Endothelial cell of umbilical vein (primary cell): ENCODE measurements at regions not wholly inside any gene's neighbourhood (a gene's known extent, or its start where the extent isn't known, plus 50 kb on each side); places are given as distances from the start of the nearest gene placed in this dataset.

Experiments
- BruUV-seq: library from RNA; stranded (reverse); fragments of 400-500 nt; replicated peaks from 2 replicates; lab custom pipeline; 2021; lab: Mats Ljungman, UMichigan
- CTCF ChIA-PET: fragments of 300-600, 350-600 bp; sonication (Branson Sonifier 250); formaldehyde crosslinking; loops from one replicate; lab custom pipeline; 2021; ENCODE audit warnings: antibody characterized with exemption, inconsistent platforms; lab: Charles Lee
- POLR2A ChIA-PET: fragments of 300-600, 350-600 bp; sonication (Branson Sonifier 250); formaldehyde crosslinking; loops from one replicate; lab custom pipeline; 2021; ENCODE audit warnings: antibody characterized with exemption, inconsistent platforms; lab: Charles Lee
- DNase-seq: peaks from one replicate; pipeline ENCODE4 v3.0.0-alpha.2; 2011; ENCODE audit warnings: low read depth, low spot score
- FAIRE-seq: peaks from 2 replicates; lab custom pipeline; 2011; peaks lifted over from hg19 to GRCh38; lab: Jason Lieb, UNC
- H2AFZ ChIP-seq: 2 replicates; pipeline ENCODE4 v1.6.0; 2012; ENCODE audit warnings: low read depth, low read length, control low read depth, inconsistent platforms
- H3K27ac ChIP-seq: 2 replicates; pipeline ENCODE4 v1.5.1; 2011; ENCODE audit warnings: low read depth, mild to moderate bottlenecking, control low read depth, low read length, moderate library complexity; ENCODE audit not compliant: insufficient read depth
- H3K27me3 ChIP-seq, 2 experiments: 2 replicates each; pipeline versions ENCODE4 v1.6.0 to v1.6.1; 2011; ENCODE audit warnings: low read length in 2 of 2, mixed read lengths in 1 of 2; ENCODE audit not compliant: control insufficient read depth in 2 of 2, insufficient read depth in 2 of 2
- H3K36me3 ChIP-seq, 2 experiments: 2 replicates in 1 of 2; 3 replicates in 1 of 2; pipeline ENCODE4 v1.5.1; 2011; ENCODE audit warnings: low read length in 2 of 2, mild to moderate bottlenecking in 1 of 2, moderate library complexity in 1 of 2; ENCODE audit not compliant: control insufficient read depth in 2 of 2, insufficient read depth in 2 of 2; ENCODE audit errors: extremely low read depth in 1 of 2
- H3K4me1 ChIP-seq: 3 replicates; pipeline ENCODE4 v1.5.1; 2011; ENCODE audit warnings: mild to moderate bottlenecking, low read length; ENCODE audit not compliant: control insufficient read depth, insufficient read depth; ENCODE audit errors: extremely low read depth
- H3K4me2 ChIP-seq: 2 replicates; pipeline ENCODE4 v1.6.1; 2011; ENCODE audit warnings: low read length, control low read depth, mixed read lengths; ENCODE audit not compliant: insufficient read depth
- H3K4me3 ChIP-seq, 3 experiments: fragments of 200-600 bp in 1 of 3; sonication (generic), shearing (Covaris generic) in 1 of 3; replicated peaks in 1 of 3; 2 replicates each; pipeline ENCODE4 v1.5.1; 2011 to 2016; ENCODE audit warnings: control low read depth in 3 of 3, low read length in 3 of 3, mild to moderate bottlenecking in 2 of 3, inconsistent platforms in 1 of 3, low read depth in 1 of 3, moderate library complexity in 1 of 3; ENCODE audit not compliant: insufficient read depth in 1 of 3
- H3K79me2 ChIP-seq: 2 replicates; pipeline ENCODE4 v1.6.0; 2012; ENCODE audit warnings: low read length, inconsistent platforms; ENCODE audit not compliant: control insufficient read depth, insufficient read depth
- H3K9ac ChIP-seq: replicated peaks from 2 replicates; pipeline ENCODE3; 2011; ENCODE audit warnings: low read length, control low read depth; ENCODE audit not compliant: insufficient read depth; ENCODE audit errors: extremely low read depth
- H3K9me1 ChIP-seq: replicated peaks from 3 replicates; pipeline ENCODE4 v1.6.0; 2011; ENCODE audit warnings: mild to moderate bottlenecking, low read length; ENCODE audit not compliant: control insufficient read depth, insufficient read depth; ENCODE audit errors: extremely low read depth
- H3K9me3 ChIP-seq: replicated peaks from 2 replicates; pipeline ENCODE4 v1.5.1; 2012; ENCODE audit warnings: low read length, inconsistent platforms; ENCODE audit not compliant: control insufficient read depth, insufficient read depth
- H4K20me1 ChIP-seq: replicated peaks from 2 replicates; pipeline ENCODE3; 2011; ENCODE audit warnings: mild to moderate bottlenecking, low read length; ENCODE audit not compliant: control insufficient read depth, insufficient read depth; ENCODE audit errors: extremely low read depth
- FOS ChIP-seq: IDR thresholded peaks from 2 replicates; pipeline ENCODE4 v1.6.1; 2011; ENCODE audit warnings: mild to moderate bottlenecking, low read length, moderate library complexity, borderline replicate concordance; ENCODE audit not compliant: insufficient read depth
- JUN ChIP-seq: IDR thresholded peaks from 2 replicates; pipeline ENCODE4 v1.6.1; 2011; ENCODE audit warnings: borderline replicate concordance, low read depth; ENCODE audit not compliant: insufficient read length, insufficient read depth
- MYC ChIP-seq: IDR thresholded peaks from one replicate; pipeline ENCODE4 v1.6.1; 2011; ENCODE audit warnings: mild to moderate bottlenecking, low read depth, low read length
- POLR2A ChIP-seq: IDR thresholded peaks from 2 replicates; pipeline ENCODE4 v1.6.1; 2012; ENCODE audit warnings: low read depth, mild to moderate bottlenecking, control low read depth, low read length
- POLR2AphosphoS5 ChIP-seq: IDR thresholded peaks from 2 replicates; pipeline ENCODE4 v1.6.1; 2012; ENCODE audit warnings: low read depth, mild to moderate bottlenecking, control low read depth, low read length, moderate library complexity; ENCODE audit not compliant: insufficient read depth
- dilution Hi-C: fragments of 300-500 bp; cut with MboI; formaldehyde crosslinking; loops from one replicate; pipeline ENCODE4 v1.15.0; 2019; ENCODE audit warnings: low sequenced_read_pairs; ENCODE audit not compliant: extremely low pct_ligation_motif_present
- intact Hi-C: fragments of 100-400 bp; cut with micrococcal nuclease; formaldehyde crosslinking; loops from one replicate; pipeline ENCODE4 v1.10.0; 2022

DNA sequence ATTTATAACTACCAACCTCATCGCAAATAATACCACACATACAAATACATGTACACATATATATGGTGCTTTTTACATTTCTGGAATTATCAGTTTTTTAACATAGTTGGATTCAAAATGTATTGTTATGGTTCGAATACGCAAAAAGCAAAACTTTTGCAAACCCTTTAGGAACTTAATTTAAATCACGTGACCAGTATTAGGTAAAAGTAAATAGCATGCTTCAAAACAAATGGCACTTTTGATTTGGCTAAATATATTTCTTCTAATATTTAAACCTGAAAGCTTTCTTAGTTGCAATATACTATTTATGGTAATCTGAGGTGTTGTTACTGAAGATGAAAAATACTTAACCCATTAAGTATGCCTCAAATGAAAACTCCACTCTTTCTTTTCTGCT lies 341.4 kb downstream of the C4orf33 start:
- Histone ChIP-seq H3K36me3 (no peaks in the 10 kb centered on the region), H4K20me1 (no peaks in the 10 kb centered on the region), H2AFZ (no peak overlapping the region), H3K4me3 (no peak overlapping the region), H3K9me1 (no peaks in the 10 kb centered on the region), H3K4me1 (no peaks in the 10 kb centered on the region), H3K27ac (no peak overlapping the region), H3K4me2 (no peak overlapping the region), H3K9ac (no peak overlapping the region), H3K27me3 (no peaks in the 10 kb centered on the region), H3K79me2 (no peaks in the 10 kb centered on the region), H3K9me3 (no peaks in the 10 kb centered on the region)
- dilution Hi-C loops (no loop called here), intact Hi-C loops (no loop called here)
- DNase-seq (no peak), FAIRE-seq (no peak)
- TF ChIP-seq FOS (no peak), JUN (no peak)
- ChIA-PET CTCF (no interaction called here), POLR2A (no interaction called here)
- BruUV-seq = no TSS peak

DNA sequence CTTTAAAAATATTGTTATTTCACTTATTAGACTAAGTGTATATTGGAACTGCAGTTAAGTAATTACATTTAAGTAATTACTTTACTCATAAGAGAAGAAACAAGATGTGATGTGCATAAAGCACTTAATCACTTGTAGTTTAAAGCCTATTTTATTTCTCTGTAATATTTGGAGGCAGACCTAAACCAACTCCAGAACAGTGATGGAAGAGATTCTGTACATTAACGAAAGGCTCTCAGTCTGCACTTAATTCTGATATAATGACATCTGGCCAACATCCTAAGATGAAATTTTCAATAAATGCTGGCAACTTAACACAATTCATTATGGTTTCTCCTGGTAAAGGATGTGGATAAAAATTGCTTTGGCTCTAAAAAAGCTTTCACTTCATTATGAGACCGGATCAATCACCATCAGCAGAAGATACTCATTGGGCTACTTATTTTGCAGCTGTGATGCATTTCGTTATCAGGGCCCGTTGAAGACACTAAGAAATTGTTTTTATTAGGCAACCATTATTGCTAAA lies 342.6 kb downstream of the C4orf33 start:
- no peaks in the 10 kb centered on the region for H3K36me3 ChIP-seq
- H3K4me2 ChIP-seq = no peak overlapping the region
- POLR2A ChIA-PET = no interaction called here
- no peak for FAIRE-seq
- H2AFZ ChIP-seq = no peak overlapping the region
- CTCF ChIA-PET = no interaction called here
- no peaks in the 10 kb centered on the region for H3K27me3 ChIP-seq
- TF ChIP-seq POLR2AphosphoS5 (no peak), POLR2A (no peak), MYC (no peak)
- H3K79me2 ChIP-seq = no peaks in the 10 kb centered on the region
- no peak for DNase-seq
- H4K20me1 ChIP-seq = no peaks in the 10 kb centered on the region
- no peaks in the 10 kb centered on the region for H3K4me1 ChIP-seq
- dilution Hi-C loops = no loop called here
- H3K27ac ChIP-seq = no peak overlapping the region
- intact Hi-C loops = no loop called here
- no peak overlapping the region for H3K9ac ChIP-seq
- no peaks in the 10 kb centered on the region for H3K9me1 ChIP-seq
- no peak overlapping the region for H3K4me3 ChIP-seq
- no peaks in the 10 kb centered on the region for H3K9me3 ChIP-seq
- no TSS peak for BruUV-seq
